ACC112 (cell line): ENCODE measurements at regions not wholly inside any gene's neighbourhood (a gene's known extent, or its start where the extent isn't known, plus 50 kb on each side); places are given as distances from the start of the nearest gene placed in this dataset.

Source experiments
- H2AFZ ChIP-seq: fragments of 200-600 bp; sonication (generic); one replicate; pipeline ENCODE4 v1.6.0; 2017; ENCODE audit warnings: antibody characterized with exemption, low read length; ENCODE audit not compliant: unreplicated experiment
- H3K27ac ChIP-seq: fragments of 200-600 bp; sonication (generic); 2 replicates; pipeline ENCODE4 v1.5.1; 2014; ENCODE audit warnings: low read depth, mild to moderate bottlenecking, antibody characterized with exemption, low read length, moderate library complexity
- H3K27me3 ChIP-seq: fragments of 200-600 bp; sonication (generic); 2 replicates; pipeline ENCODE4 v1.6.1; 2014; ENCODE audit warnings: mild to moderate bottlenecking, antibody characterized with exemption, low read length, moderate library complexity, mixed read lengths; ENCODE audit not compliant: insufficient read depth
- H3K36me3 ChIP-seq: fragments of 200-600 bp; sonication (generic); 2 replicates; pipeline ENCODE4 v1.6.1; 2016; ENCODE audit warnings: mild to moderate bottlenecking, antibody characterized with exemption, low read length, moderate library complexity, mixed read lengths; ENCODE audit not compliant: insufficient read depth
- H3K4me1 ChIP-seq: fragments of 200-600 bp; sonication (generic); one replicate; pipeline ENCODE4 v1.6.1; 2016; ENCODE audit warnings: low read length, mixed read lengths; ENCODE audit not compliant: insufficient read depth, unreplicated experiment, control insufficient read depth
- H3K4me3 ChIP-seq: fragments of 200-600 bp; sonication (generic); 2 replicates; pipeline ENCODE4 v1.5.1; 2014; ENCODE audit warnings: mild to moderate bottlenecking, low read depth, low read length
- H3K79me2 ChIP-seq: fragments of 200-600 bp; sonication (generic); one replicate; pipeline ENCODE4 v1.6.0; 2016; ENCODE audit warnings: low read length; ENCODE audit not compliant: control insufficient read depth, unreplicated experiment, insufficient read depth

DNA sequence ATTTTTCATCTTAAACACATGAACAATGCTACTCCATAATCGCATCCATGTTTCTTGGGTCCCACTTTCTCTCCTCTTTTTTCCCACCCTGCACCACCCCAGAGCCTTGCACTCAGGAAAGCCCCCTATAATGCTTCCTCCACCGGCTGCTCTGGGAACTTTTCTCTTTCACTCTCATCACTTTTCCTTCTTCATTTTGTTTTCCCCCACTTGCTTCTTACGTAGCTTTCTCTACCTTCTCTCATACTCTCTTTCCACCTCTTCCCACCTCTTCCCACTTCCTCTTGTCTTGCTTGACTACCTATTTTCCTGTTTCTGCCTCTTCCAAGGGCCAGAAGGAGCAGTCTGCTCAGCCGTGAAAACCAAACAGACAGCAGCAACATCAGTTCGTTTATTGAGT lies 229.5 kb upstream of the RHOBTB1 start:
- H3K79me2 ChIP-seq, result no peaks in the 10 kb centered on the region
- no peaks in the 10 kb centered on the region for H3K36me3 ChIP-seq
- no peak overlapping the region for H3K4me3 ChIP-seq
- H3K27ac ChIP-seq, result no peak overlapping the region
- H3K4me1 ChIP-seq, result no peaks in the 10 kb centered on the region
- H3K27me3 ChIP-seq, result peaks cover 18% of the 10 kb centered on the region; the same call in 1 of the 2 replicates
- no peak overlapping the region for H2AFZ ChIP-seq

DNA sequence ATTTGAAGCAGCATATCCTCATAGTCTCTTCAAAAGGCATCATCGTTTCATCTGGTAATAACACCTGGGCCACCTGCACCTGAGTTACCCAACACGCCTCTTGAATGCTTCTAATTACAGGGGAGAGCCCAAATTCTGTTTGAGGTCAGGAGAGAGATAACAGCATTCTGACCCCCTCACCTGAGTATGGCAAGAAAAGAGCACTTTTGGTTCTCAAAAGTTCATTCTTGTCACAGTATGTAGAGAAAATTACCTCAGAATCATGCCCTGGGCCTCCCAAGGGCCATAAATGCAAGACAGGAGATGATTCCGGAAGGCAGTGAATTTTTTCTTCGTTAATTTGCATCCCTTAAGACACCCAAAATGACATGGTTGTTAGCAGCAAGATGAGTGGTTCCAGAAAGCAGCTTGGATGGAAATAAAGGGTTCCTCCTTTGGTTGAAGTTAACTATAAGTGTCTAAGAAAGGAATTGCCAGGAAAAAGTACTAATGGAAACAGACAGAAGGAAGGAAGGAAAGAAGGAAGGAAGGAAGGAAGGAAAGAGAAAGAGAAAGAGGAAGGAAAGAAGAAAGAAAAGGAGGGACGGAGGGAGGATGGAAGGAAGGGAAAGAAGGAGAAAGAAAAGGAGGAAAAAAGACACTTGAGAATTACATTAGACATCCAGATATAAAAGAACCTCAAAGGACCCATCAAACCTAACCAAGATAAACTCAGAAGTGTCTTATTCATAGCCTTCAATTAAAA lies 228.4 kb upstream of the RHOBTB1 start:
- Histone ChIP-seq H3K27ac (no peak overlapping the region), H3K27me3 (peaks cover 18% of the 10 kb centered on the region; the same call in 1 of the 2 replicates), H3K4me3 (no peak overlapping the region), H3K36me3 (no peaks in the 10 kb centered on the region), H3K79me2 (no peaks in the 10 kb centered on the region), H2AFZ (no peak overlapping the region), H3K4me1 (no peaks in the 10 kb centered on the region)

DNA sequence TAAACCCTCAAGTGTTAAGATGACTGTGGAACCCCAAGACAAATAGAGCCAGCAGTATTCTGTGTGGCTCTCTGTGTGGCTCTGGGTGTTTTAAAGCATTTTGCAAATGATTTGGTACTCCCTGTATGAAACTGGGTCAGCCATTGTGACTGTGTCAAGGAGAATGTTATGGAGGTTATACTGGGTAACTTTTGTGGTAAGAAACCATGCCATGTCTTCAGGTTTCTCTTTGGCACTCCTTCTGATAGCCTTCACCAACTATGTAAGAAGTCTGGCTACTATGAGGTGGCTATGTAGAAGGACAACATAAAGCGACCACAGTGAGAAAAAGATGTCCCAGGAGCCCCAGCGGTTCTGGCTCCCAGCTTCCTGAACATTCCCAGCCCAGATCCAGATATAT lies 226.6 kb upstream of the RHOBTB1 start:
- no peaks in the 10 kb centered on the region for H3K79me2 ChIP-seq
- no peaks in the 10 kb centered on the region for H3K4me1 ChIP-seq
- H3K4me3 ChIP-seq, result no peak overlapping the region
- H3K36me3 ChIP-seq, result no peaks in the 10 kb centered on the region
- H3K27ac ChIP-seq, result no peak overlapping the region
- H3K27me3 ChIP-seq, result peaks cover 18% of the 10 kb centered on the region; the same call in 1 of the 2 replicates
- H2AFZ ChIP-seq, result no peak overlapping the region

DNA sequence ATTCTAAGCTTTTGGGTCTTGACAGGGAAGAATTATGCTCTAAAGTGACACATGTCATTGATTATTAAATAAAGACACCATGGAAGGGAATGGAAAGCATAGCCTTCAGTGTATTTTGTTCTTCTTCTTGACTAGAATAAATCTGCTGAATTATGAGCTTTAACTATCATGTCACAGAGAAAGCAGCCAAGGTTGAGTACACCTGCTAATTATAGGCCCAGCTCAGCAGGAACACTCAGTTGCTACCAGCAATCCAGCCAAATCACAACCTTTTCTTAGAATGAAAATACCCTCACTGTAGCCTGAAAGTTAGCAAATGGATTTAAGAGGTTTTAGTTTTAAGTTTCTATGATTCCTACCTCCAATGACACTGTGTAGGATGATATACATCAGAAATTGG lies 225.3 kb upstream of the RHOBTB1 start:
- H3K27me3 ChIP-seq, result peaks cover 18% of the 10 kb centered on the region; the same call in 1 of the 2 replicates
- no peak overlapping the region for H2AFZ ChIP-seq
- H3K79me2 ChIP-seq, result no peaks in the 10 kb centered on the region
- H3K36me3 ChIP-seq, result no peaks in the 10 kb centered on the region
- no peak overlapping the region for H3K4me3 ChIP-seq
- H3K4me1 ChIP-seq, result peaks cover 5% of the 10 kb centered on the region
- H3K27ac ChIP-seq, result no peak overlapping the region

DNA sequence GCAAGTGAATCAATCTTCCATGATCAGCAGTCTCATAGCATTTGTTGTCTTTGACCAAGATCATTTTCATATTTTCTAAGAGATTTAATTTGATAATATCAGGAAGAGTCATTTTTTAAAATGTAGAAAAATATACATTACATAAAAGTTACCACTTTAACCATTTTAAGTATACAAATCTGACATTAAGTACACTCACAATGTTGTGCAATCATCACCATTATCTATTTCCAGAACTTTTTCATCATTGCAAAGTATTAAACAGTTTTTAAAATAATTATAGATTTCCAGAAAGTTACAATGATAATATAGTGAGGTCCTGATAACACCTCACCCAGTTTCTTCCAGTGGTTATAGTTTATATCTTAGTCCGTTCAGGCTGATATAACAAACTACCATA lies 222.5 kb upstream of the RHOBTB1 start:
- H3K27ac ChIP-seq, result no peak overlapping the region
- peaks cover 3% of the 10 kb centered on the region; the same call in 1 of the 2 replicates for H3K27me3 ChIP-seq
- H3K4me1 ChIP-seq, result peaks cover 7% of the 10 kb centered on the region
- H3K36me3 ChIP-seq, result no peaks in the 10 kb centered on the region
- H3K79me2 ChIP-seq, result no peaks in the 10 kb centered on the region
- H2AFZ ChIP-seq, result no peak overlapping the region
- no peak overlapping the region for H3K4me3 ChIP-seq

DNA sequence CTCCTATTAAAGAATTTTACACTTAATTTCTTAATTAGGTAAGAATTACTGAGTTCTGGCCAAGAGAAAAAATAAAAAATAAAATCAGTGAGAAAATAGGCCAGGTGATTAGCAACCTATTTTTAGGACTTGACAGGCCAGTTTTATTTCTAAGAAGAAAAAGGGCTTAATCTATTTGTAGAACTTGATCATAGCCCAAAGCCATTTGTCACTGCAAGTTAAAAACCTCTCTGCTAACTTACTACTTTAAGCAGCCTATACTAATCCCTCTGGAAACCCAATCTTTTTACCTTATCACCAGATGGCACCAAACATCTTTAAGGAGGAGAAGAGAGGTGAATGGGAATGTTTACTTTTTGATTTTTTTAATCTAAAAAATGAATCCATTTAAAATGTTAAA lies 222.1 kb upstream of the RHOBTB1 start:
- Histone ChIP-seq H3K4me3 (no peak overlapping the region), H3K27ac (no peak overlapping the region), H2AFZ (no peak overlapping the region), H3K4me1 (peaks cover 7% of the 10 kb centered on the region), H3K36me3 (no peaks in the 10 kb centered on the region), H3K27me3 (no peaks in the 10 kb centered on the region; the same call in 1 of the 2 replicates), H3K79me2 (no peaks in the 10 kb centered on the region)

DNA sequence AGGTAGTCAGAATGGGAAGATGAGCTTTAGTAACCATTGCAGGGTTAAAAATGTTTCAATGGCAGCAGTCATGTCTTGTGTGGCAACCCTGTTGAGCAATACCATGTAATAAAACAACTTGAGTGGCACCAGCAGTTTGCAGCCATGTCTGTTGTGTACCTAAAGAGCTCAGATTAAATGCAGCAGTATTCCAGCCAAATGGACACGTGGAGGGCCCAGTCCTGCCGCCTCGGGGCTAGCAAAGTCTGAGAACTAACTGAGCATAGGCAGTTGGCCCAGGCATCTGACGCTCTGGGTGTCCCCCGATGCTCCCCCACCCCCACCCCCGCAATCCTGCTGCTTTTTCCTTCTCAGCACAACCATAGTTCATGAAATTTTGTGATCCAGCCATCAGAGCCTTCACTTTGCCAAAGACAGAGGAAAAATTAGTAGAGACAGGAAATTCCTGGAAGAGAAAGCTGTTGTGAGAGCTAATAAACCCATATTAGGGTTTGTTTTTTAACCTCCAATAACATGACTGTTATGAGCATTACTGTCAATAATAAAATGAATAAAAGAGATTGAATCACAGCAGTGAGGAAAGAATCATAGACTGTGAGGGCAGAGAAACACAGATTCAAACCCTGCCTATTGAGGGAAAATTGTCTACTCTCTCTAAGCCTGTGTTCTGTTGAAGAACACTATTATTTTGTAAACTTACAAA lies 220.6 kb upstream of the RHOBTB1 start:
- Histone ChIP-seq H3K27me3 (no peaks in the 10 kb centered on the region), H2AFZ (peak overlapping the region; percentile 20), H3K4me1 (peaks cover 7% of the 10 kb centered on the region), H3K27ac (no peak overlapping the region), H3K79me2 (no peaks in the 10 kb centered on the region), H3K36me3 (no peaks in the 10 kb centered on the region), H3K4me3 (peak overlapping the region; percentile 22; the same call in 1 of the 2 replicates)

DNA sequence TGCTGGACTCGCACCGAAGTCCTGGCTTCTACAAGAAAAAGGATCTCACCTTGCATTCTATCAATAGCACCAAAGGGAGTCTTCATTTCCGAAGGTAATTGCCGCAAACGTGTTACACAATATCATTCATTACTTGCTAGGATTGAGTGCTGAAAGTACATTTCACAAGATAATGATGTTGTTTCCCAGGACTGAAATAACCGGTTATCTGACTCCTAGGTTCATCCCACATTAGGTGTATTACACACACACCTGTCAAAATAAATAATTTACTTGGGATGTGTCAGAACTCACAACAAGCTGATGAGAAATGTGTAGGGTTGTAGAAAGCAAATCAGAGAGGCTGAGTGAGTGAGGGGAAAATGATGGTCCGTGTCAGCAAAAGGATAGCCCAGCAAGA lies 219.4 kb upstream of the RHOBTB1 start:
- Histone ChIP-seq H2AFZ (no peak overlapping the region), H3K4me1 (peaks cover 14% of the 10 kb centered on the region), H3K36me3 (no peaks in the 10 kb centered on the region), H3K27me3 (no peaks in the 10 kb centered on the region), H3K4me3 (no peak overlapping the region), H3K79me2 (no peaks in the 10 kb centered on the region), H3K27ac (no peak overlapping the region)

DNA sequence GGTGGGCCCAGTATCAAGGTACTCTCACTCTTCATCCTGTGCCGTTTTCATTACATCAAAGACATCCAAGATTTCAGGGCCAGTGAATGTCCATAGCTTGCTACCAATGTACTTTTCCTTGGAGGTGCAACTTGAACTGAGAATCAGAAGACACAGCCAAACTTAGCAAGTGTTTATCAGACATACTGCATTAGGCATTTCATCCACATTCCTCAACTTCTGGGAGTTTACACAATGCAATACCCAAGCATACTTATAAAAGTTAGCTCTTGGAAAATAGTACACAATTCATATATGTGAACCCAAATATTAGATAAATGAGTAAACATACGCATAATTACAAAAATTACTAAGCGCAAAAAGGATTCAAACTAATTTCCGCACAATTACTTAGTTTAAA lies 216.3 kb upstream of the RHOBTB1 start:
- no peak overlapping the region for H3K4me3 ChIP-seq
- H3K27ac ChIP-seq, result no peak overlapping the region
- H2AFZ ChIP-seq, result no peak overlapping the region
- peaks cover 20% of the 10 kb centered on the region for H3K4me1 ChIP-seq
- no peaks in the 10 kb centered on the region for H3K79me2 ChIP-seq
- no peaks in the 10 kb centered on the region for H3K27me3 ChIP-seq
- H3K36me3 ChIP-seq, result no peaks in the 10 kb centered on the region

DNA sequence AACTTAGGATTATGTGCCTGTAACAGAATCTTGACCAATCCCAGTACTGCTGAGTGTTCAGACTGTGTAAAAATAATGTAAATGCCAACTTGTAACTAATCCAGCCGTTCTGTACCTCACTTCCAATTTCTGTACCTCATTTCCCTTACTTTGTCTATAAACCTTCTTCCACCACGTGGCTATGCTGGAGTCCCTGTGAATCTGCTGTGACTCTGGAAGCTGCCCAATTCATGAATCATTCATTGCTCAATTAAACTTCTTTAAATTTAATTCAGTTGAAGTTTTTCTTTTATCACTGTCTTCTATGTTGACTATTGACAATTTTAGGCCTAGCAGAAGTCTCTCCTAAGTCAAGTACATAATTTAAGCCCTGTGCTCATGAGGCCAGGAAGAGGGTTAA lies 215.3 kb upstream of the RHOBTB1 start:
- no peaks in the 10 kb centered on the region for H3K36me3 ChIP-seq
- H3K4me3 ChIP-seq, result no peak overlapping the region
- H3K27me3 ChIP-seq, result no peaks in the 10 kb centered on the region
- no peaks in the 10 kb centered on the region for H3K79me2 ChIP-seq
- H3K27ac ChIP-seq, result no peak overlapping the region
- peaks cover 14% of the 10 kb centered on the region for H3K4me1 ChIP-seq
- H2AFZ ChIP-seq, result no peak overlapping the region

DNA sequence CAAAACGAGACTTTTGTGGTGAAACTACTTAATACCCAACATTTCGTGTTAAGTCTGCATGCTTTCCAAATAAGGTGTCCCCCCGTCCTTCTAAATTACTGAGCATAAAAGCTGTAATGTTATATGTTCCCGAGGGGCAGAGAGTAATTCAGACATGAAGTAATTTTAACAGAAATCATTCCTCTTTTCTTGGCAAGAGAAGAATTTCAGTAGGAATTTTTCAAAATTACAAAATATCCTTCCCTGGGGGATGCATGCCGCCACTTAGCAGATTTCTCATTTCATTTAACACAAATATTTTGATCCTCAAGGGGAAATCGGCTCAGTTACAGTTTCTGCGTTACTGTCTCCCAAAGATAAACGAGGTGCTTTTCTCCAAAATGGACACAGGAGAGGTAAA lies 213.2 kb upstream of the RHOBTB1 start:
- Histone ChIP-seq H3K27me3 (no peaks in the 10 kb centered on the region), H3K4me1 (peaks cover 13% of the 10 kb centered on the region), H3K27ac (no peak overlapping the region), H3K36me3 (no peaks in the 10 kb centered on the region), H2AFZ (peak overlapping the region; percentile 32), H3K79me2 (no peaks in the 10 kb centered on the region), H3K4me3 (peak overlapping the region; percentile 45)
